Osteoblast (primary cell): ENCODE measurements at regions not wholly inside any gene's neighbourhood (a gene's known extent, or its start where the extent isn't known, plus 50 kb on each side); places are given as distances from the start of the nearest gene placed in this dataset.

Experiments
- DNase-seq: peaks from one replicate; pipeline ENCODE4 v3.0.0; 2011; ENCODE audit warnings: low spot score, mixed read lengths; ENCODE audit not compliant: insufficient read length; ENCODE audit errors: missing footprints
- H2AFZ ChIP-seq: 2 replicates; pipeline ENCODE4 v1.6.0; 2011; ENCODE audit warnings: mild to moderate bottlenecking, low read length
- H3K27ac ChIP-seq: 2 replicates; pipeline ENCODE4 v1.5.1; 2011; ENCODE audit warnings: mild to moderate bottlenecking, low read depth, low read length, moderate library complexity
- H3K27me3 ChIP-seq: 2 replicates; pipeline ENCODE4 v1.6.0; 2012; ENCODE audit warnings: mild to moderate bottlenecking, control low read depth, inconsistent platforms, low read length, moderate library complexity; ENCODE audit not compliant: insufficient read depth
- H3K36me3 ChIP-seq: 2 replicates; pipeline ENCODE4 v1.5.1; 2011; ENCODE audit warnings: mild to moderate bottlenecking, low read length, control low read depth, moderate library complexity; ENCODE audit not compliant: insufficient read depth
- H3K4me1 ChIP-seq: 2 replicates; pipeline ENCODE4 v1.5.1; 2011; ENCODE audit warnings: mild to moderate bottlenecking, low read length, control low read depth, moderate library complexity; ENCODE audit not compliant: insufficient read depth
- H3K4me2 ChIP-seq: 2 replicates; pipeline ENCODE4 v1.6.0; 2011; ENCODE audit warnings: mild to moderate bottlenecking, low read length; ENCODE audit not compliant: insufficient read depth
- H3K4me3 ChIP-seq: fragments of 200-600 bp; sonication (generic); 3 replicates; pipeline ENCODE4 v1.5.1; 2012; ENCODE audit warnings: mild to moderate bottlenecking, low read length, inconsistent platforms; ENCODE audit not compliant: insufficient read depth
- H3K79me2 ChIP-seq: 2 replicates; pipeline ENCODE4 v1.6.0; 2012; ENCODE audit warnings: mild to moderate bottlenecking, low read length, control low read depth, inconsistent platforms; ENCODE audit not compliant: insufficient read depth
- H3K9me3 ChIP-seq: 2 replicates; pipeline ENCODE4 v1.5.1; 2011; ENCODE audit warnings: low read depth, low read length, control low read depth
- H4K20me1 ChIP-seq: 2 replicates; pipeline ENCODE4 v1.6.0; 2012; ENCODE audit warnings: mild to moderate bottlenecking, low read length, control low read depth; ENCODE audit not compliant: insufficient read depth
- TF ChIP-seq, protein P1 (sequence below): IDR thresholded peaks from 2 replicates; pipeline ENCODE4 v1.5.1; 2011; ENCODE audit warnings: mild to moderate bottlenecking, low read depth, low read length, moderate library complexity; ENCODE audit errors: extremely low read depth

DNA sequence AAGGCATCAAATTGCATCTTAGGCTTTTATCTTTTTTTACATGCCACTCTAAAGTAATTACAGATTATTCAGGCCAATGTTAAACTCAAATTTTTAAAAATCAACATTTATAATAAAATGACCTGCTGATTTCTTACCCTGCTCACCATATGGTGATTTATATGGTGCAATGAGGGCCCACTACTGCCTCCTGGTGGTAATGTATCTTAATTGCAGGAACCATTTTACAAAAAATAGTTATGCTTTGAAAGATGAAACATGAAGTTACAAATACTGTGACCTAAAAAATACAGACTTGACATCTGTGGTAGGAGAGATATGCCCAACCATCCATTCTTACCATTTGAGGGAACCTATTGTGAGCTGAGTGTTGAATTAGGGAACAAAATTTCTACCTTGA is 292.6 kb upstream of the TAS2R1 start:
- Histone ChIP-seq H3K4me3 (no peak overlapping the region), H3K9me3 (no peaks in the 10 kb centered on the region), H3K4me2 (no peak overlapping the region), H3K4me1 (peaks cover 15% of the 10 kb centered on the region), H3K79me2 (no peaks in the 10 kb centered on the region), H2AFZ (no peak overlapping the region), H3K27me3 (no peaks in the 10 kb centered on the region), H3K36me3 (no peaks in the 10 kb centered on the region), H4K20me1 (no peaks in the 10 kb centered on the region), H3K27ac (no peak overlapping the region)
- TF ChIP-seq, protein P1, sequence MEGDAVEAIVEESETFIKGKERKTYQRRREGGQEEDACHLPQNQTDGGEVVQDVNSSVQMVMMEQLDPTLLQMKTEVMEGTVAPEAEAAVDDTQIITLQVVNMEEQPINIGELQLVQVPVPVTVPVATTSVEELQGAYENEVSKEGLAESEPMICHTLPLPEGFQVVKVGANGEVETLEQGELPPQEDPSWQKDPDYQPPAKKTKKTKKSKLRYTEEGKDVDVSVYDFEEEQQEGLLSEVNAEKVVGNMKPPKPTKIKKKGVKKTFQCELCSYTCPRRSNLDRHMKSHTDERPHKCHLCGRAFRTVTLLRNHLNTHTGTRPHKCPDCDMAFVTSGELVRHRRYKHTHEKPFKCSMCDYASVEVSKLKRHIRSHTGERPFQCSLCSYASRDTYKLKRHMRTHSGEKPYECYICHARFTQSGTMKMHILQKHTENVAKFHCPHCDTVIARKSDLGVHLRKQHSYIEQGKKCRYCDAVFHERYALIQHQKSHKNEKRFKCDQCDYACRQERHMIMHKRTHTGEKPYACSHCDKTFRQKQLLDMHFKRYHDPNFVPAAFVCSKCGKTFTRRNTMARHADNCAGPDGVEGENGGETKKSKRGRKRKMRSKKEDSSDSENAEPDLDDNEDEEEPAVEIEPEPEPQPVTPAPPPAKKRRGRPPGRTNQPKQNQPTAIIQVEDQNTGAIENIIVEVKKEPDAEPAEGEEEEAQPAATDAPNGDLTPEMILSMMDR, result peak; percentile 22
- no peak for DNase-seq

GRCh38 chr5:9920697-9921096 is 290.5 kb upstream of the TAS2R1 start:
- no peak for DNase-seq

DNA sequence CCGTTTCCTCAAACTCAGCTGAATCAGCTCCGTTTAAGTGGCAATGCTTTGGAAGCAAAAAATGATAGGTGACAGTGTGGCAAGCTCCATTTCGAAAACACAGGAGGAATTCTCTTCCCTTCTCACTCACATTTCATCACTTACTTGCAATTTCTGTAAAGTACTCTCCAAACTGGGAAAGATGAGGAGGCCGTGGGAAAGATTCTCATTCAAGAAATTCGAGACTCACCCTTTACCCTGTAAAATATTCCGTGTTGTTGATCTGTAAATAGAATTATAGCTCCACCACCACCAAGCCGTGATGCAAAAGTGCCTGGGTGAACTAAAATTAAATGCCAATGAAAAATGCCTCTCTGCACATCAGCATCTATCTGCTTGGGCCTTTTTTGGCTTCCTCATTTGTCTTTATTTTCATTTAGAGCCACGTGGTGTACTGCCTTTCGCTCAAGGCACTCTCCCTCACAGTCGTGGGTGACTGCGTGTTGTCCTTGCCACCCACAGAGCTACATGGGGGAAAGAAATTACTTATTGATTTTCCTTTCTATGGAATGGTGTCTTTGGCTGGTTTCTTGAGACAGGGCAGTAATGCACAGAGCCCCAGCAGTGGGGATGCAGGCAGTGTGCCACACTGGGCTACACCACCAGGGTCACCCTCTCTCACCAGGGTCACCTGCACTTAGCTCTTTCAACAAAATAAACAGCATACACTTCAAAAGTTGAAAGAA is 289.3 kb upstream of the TAS2R1 start:
- H3K9me3 ChIP-seq, result no peaks in the 10 kb centered on the region
- no peaks in the 10 kb centered on the region for H3K27me3 ChIP-seq
- H3K4me3 ChIP-seq, result no peak overlapping the region
- DNase-seq, result no peak
- no peaks in the 10 kb centered on the region for H4K20me1 ChIP-seq
- H2AFZ ChIP-seq, result peak overlapping the region; percentile 61
- no peaks in the 10 kb centered on the region for H3K36me3 ChIP-seq
- H3K4me1 ChIP-seq, result peaks cover 5% of the 10 kb centered on the region
- H3K4me2 ChIP-seq, result no peak overlapping the region
- TF ChIP-seq, protein P1, result no peak
- H3K79me2 ChIP-seq, result no peaks in the 10 kb centered on the region
- no peak overlapping the region for H3K27ac ChIP-seq

More at GRCh38 chr5:9920697-9921096, 290.5 kb upstream of the TAS2R1 start:
- Histone ChIP-seq H3K36me3 (no peaks in the 10 kb centered on the region), H3K4me1 (peaks cover 7% of the 10 kb centered on the region), H3K27ac (no peak overlapping the region), H3K4me2 (no peak overlapping the region), H3K27me3 (no peaks in the 10 kb centered on the region), H3K9me3 (no peaks in the 10 kb centered on the region), H3K4me3 (no peak overlapping the region), H3K79me2 (no peaks in the 10 kb centered on the region), H4K20me1 (no peaks in the 10 kb centered on the region), H2AFZ (no peak overlapping the region)
- TF ChIP-seq, protein P1, result peak; percentile 5

DNA sequence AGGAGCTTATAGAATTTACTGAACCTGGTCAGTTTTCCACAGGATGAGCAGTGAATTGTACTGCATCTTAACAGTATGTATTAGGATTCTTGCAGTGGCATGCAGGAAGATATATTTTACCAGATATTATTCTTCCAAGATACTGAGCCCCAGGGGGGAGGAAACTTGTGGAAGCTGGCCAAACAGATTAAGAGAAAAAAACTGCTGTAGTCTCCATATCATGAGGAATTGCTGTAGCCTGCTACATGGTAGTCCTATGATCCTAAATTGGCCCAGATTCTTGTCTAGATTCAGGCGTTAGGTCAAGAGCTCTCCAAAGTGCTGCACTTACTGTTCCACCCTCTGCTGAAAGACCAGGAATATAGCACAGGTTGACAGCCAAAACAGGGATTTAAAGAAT is 275.5 kb upstream of the TAS2R1 start:
- H3K79me2 ChIP-seq, result no peaks in the 10 kb centered on the region
- no peak overlapping the region for H3K27ac ChIP-seq
- no peaks in the 10 kb centered on the region for H3K27me3 ChIP-seq
- H4K20me1 ChIP-seq, result no peaks in the 10 kb centered on the region
- no peaks in the 10 kb centered on the region for H3K9me3 ChIP-seq
- no peaks in the 10 kb centered on the region for H3K36me3 ChIP-seq
- TF ChIP-seq, protein P1, result no peak
- no peaks in the 10 kb centered on the region for H3K4me1 ChIP-seq
- no peak overlapping the region for H3K4me3 ChIP-seq
- no peak for DNase-seq
- H2AFZ ChIP-seq, result no peak overlapping the region
- H3K4me2 ChIP-seq, result no peak overlapping the region
